Coronary artery (tissue), 2 donors: ENCODE measurements at regions not wholly inside any gene's neighbourhood (a gene's known extent, or its start where the extent isn't known, plus 50 kb on each side); places are given as distances from the start of the nearest gene placed in this dataset.

ENCODE experiments used
- DNase-seq: peaks from one replicate; pipeline ENCODE4 v3.0.0-alpha.2; 2017; ENCODE audit warnings: low spot score
- H3K27ac ChIP-seq, 2 donors: fragments of 200-600 bp; sonication (generic); one replicate each; pipeline ENCODE4 v1.5.1; 2016 to 2019
- H3K4me3 ChIP-seq: fragments of 200-600 bp; sonication (generic); 2 replicates; pipeline ENCODE4 v1.5.1; 2016; ENCODE audit warnings: mild to moderate bottlenecking, moderate library complexity
- TF ChIP-seq, protein P1 (sequence below): fragments of 200-600 bp; sonication (generic); IDR thresholded peaks from one replicate; pipeline ENCODE4 v1.5.1; 2019; ENCODE audit warnings: antibody characterized with exemption

DNA sequence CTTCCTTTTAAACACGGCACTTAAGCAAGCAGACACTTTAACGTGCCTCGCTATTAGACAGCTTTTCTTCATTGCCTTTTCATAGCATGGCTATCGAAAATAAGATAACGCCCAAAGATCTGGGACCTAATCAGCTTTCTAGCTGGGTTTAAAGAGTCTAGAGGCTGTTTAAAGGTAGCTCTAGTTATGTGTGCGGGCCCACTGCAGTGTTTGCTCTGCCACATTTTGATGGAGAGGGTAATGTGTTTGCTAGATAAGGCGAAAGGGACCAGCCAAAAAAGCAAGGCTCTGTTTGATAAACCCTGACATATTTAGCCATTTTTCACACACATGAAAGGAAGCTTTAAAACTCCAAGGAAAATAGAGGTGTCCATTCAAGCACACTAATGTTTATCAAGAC, 91.6 kb downstream of the NR2F2 start:
- Histone ChIP-seq H3K4me3 (no peak overlapping the region), H3K27ac (no peak overlapping the region)
- no peak for DNase-seq
- TF ChIP-seq, protein P1, sequence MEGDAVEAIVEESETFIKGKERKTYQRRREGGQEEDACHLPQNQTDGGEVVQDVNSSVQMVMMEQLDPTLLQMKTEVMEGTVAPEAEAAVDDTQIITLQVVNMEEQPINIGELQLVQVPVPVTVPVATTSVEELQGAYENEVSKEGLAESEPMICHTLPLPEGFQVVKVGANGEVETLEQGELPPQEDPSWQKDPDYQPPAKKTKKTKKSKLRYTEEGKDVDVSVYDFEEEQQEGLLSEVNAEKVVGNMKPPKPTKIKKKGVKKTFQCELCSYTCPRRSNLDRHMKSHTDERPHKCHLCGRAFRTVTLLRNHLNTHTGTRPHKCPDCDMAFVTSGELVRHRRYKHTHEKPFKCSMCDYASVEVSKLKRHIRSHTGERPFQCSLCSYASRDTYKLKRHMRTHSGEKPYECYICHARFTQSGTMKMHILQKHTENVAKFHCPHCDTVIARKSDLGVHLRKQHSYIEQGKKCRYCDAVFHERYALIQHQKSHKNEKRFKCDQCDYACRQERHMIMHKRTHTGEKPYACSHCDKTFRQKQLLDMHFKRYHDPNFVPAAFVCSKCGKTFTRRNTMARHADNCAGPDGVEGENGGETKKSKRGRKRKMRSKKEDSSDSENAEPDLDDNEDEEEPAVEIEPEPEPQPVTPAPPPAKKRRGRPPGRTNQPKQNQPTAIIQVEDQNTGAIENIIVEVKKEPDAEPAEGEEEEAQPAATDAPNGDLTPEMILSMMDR: no peak

DNA sequence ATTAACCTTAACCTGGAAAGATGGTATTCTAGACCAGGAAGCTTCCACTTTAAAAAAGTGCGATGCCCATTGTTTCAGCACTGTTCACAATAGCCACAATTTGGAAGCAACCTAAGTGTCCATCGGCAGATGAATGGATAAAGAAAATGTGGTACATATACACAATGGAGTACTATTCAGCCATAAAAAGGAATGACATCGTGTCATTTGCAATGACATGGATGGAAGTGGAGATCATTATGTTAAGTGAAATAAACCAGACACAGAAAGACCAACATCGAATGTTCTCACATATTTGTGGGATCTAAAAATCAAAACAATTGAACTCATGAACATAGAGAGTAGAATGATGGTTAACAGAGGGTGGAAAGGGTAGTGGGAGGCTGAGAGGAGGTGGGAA, 94.2 kb downstream of the NR2F2 start:
- no peak overlapping the region for H3K4me3 ChIP-seq
- TF ChIP-seq, protein P1: no peak
- H3K27ac ChIP-seq: no peak overlapping the region
- no peak for DNase-seq

DNA sequence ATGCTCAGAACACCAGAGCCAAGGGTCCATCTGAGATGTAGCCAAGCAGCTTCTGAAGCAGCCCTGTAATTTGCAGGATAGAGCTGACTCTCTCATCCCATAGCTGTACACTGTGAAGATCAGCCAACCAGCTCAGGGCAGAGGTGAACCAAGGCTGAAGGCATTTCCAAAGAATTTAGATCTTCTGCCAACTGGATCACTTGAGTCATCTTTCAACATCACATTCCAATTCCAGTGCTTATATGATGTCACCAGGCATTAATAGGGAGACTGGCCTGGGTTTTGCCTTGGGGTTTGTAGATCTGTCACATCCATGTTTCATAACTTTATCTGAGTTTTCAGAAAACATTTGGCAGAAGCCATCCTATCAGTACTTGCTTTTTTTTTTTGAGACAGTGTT, 98.2 kb downstream of the NR2F2 start:
- Histone ChIP-seq H3K27ac (no peak overlapping the region), H3K4me3 (no peak overlapping the region)
- no peak for DNase-seq
- TF ChIP-seq, protein P1: no peak

- H3K4me3 ChIP-seq: no peak overlapping the region
- DNase-seq: no peak
- TF ChIP-seq, protein P1: no peak
- no peak overlapping the region for H3K27ac ChIP-seq
Measured at GRCh38 chr15:96431786-96432185, 101.3 kb downstream of the NR2F2 start.

DNA sequence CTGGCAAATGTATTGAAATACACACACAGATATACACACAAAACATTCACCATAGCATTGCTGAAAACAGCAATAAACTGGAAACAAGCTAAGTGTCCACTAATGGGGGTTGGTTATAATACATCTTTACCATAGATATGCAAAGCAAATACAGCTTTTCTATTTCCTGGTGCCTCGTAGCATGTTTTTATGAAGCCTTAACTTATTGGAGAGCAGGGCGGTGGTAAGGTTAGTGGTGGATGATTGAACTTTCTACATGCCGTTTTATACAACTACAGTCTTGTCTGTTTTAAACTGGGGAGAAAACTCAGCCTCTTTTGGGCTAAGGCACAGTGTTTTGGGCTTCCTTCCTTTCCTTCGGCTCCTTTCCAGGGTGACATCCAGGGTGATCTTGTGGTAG, 104.5 kb downstream of the NR2F2 start:
- no peak for DNase-seq
- Histone ChIP-seq H3K27ac (no peak overlapping the region), H3K4me3 (no peak overlapping the region)
- TF ChIP-seq, protein P1: no peak

GRCh38 chr15:96435841-96436240, 105.3 kb downstream of the NR2F2 start:
- no peak for DNase-seq
- H3K27ac ChIP-seq: no peak overlapping the region
- TF ChIP-seq, protein P1: no peak

DNA sequence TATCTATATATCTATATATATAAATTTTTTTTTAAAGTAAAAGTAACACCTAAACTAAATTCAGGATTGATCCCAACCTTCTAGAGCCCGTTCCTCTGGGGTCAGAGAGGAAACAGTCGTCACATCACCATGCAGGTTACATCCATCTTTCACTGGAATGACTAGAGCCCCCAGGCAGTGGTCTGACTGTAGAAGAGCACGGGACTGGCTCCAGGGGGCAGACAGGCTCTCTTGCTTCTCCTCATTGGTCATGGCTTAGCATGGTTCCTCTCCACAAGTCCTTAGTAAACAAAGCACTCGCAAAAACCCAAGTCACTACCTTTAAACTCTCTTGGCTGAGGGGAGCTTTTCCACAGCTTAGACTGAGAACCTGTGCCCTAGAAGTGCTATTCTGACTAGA, 110.5 kb downstream of the NR2F2 start:
- H3K4me3 ChIP-seq: no peak overlapping the region
- no peak for DNase-seq
- H3K27ac ChIP-seq: no peak overlapping the region
- TF ChIP-seq, protein P1: no peak

More at GRCh38 chr15:96435841-96436240, 105.3 kb downstream of the NR2F2 start:
- H3K4me3 ChIP-seq: no peak overlapping the region
